Sigmoid colon (tissue), 6 donors: ENCODE measurements at regions not wholly inside any gene's neighbourhood (a gene's known extent, or its start where the extent isn't known, plus 50 kb on each side); places are given as distances from the start of the nearest gene placed in this dataset.

ENCODE experiments used
- DNase-seq: peaks from one replicate; pipeline ENCODE4 v3.0.0-alpha.2; 2019
- H3K27ac ChIP-seq, 4 donors: fragments of 200-600 bp; sonication (generic); one replicate each; pipeline ENCODE4 v1.5.1; 2016 to 2019; ENCODE audit warnings: mild to moderate bottlenecking in 1 of 4
- H3K27me3 ChIP-seq, 3 donors: fragments of 200-600 bp; sonication (generic); one replicate each; pipeline ENCODE4 v1.5.1; 2019; ENCODE audit warnings: mild to moderate bottlenecking in 1 of 3
- H3K36me3 ChIP-seq, 4 donors: fragments of 200-600 bp; sonication (generic); one replicate each; pipeline ENCODE4 v1.5.1; 2016 to 2019
- H3K4me1 ChIP-seq, 4 donors: fragments of 200-600 bp; sonication (generic); one replicate each; pipeline ENCODE4 v1.5.1; 2017 to 2019
- H3K4me3 ChIP-seq, 4 donors: fragments of 200-600 bp; sonication (generic); one replicate each; pipeline ENCODE4 v1.5.1; 2017 to 2019; ENCODE audit warnings: mild to moderate bottlenecking in 2 of 4, moderate library complexity in 1 of 4
- H3K9me3 ChIP-seq, 4 donors: fragments of 200-600 bp in 3 of 4; sonication (generic) in 3 of 4; one replicate each; pipeline versions ENCODE4 v1.5.1 to v1.6.1; 2013 to 2019
- CTCF ChIP-seq, 4 experiments: fragments of 450-650 bp in 3 of 4; fragments of 200-600 bp in 1 of 4; IDR thresholded peaks; one replicate each; pipeline ENCODE4 v1.5.1; 2016 to 2019; ENCODE audit warnings: antibody characterized with exemption in 4 of 4, mild to moderate bottlenecking in 3 of 4, moderate library complexity in 2 of 4
- EP300 ChIP-seq, 4 donors: sonication (generic); formaldehyde crosslinking; IDR thresholded peaks; one replicate each; pipeline ENCODE4 v1.6.1; 2017; ENCODE audit warnings: antibody characterized with exemption in 4 of 4
- POLR2A ChIP-seq, 2 donors: fragments of 450-650 bp; IDR thresholded peaks; one replicate each; pipeline ENCODE4 v1.6.1; 2016; ENCODE audit warnings: antibody characterized with exemption in 2 of 2, mild to moderate bottlenecking in 2 of 2, moderate library complexity in 2 of 2
- POLR2AphosphoS5 ChIP-seq, 4 donors: sonication (generic); formaldehyde crosslinking; IDR thresholded peaks; one replicate each; pipeline ENCODE4 v1.6.1; 2017; ENCODE audit warnings: antibody characterized with exemption in 4 of 4
- WGBS, 2 donors: extraction: QIAGEN DNeasy Blood & Tissue Kit; methylation state at CpG; one replicate each; pipeline ENCODE4 v1.1.7; 2013; 5-methylcytosine and 5-hydroxymethylcytosine counted together
- intact Hi-C: fragments of 100-400 bp; cut with DNase I; formaldehyde crosslinking; loops from one replicate; pipeline ENCODE4 v1.15.1; 2023
- donor health status: healthy with polysubstance abuse.
- donor health status: healthy.

DNA sequence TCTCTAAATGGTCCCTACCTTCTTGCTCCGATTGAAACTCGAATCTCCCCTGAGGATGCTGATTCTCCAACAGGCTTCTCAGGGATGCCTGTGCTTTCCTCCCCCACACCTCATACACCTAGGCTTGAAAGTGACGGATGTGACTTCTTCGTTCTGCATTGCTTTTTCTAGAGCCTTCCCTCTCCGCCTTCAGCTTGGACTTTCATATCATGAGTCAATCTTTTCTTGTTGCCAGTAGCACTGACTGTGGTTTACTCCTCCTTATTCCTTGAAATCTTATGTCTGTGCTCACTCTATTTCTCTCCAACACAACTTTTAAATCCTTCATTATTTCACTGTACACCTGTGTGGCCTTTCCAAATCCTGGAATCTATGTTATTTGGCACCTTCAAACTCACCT, 451.4 kb downstream of the TMX3 start:
- TF ChIP-seq POLR2A (IDR thresholded peaks at IDR 0.05): no peak
- DNase-seq: no peak
- H3K4me1 ChIP-seq: no peaks in the 10 kb centered on the region
- intact Hi-C loops: no loop called here
- H3K36me3 ChIP-seq: no peaks in the 10 kb centered on the region
- H3K27me3 ChIP-seq: no peaks in the 10 kb centered on the region
- 83 to 84% methylated on average over 5 of the region's 5 CpGs for WGBS, 2 donors
- no peaks in the 10 kb centered on the region for H3K9me3 ChIP-seq
- no peak overlapping the region for H3K4me3 ChIP-seq
- H3K27ac ChIP-seq: no peak overlapping the region

GRCh38 chr18:68262690-68263294, 452.1 kb downstream of the TMX3 start:
- no peaks in the 10 kb centered on the region for H3K4me1 ChIP-seq
- no peaks in the 10 kb centered on the region for H3K27me3 ChIP-seq
- H3K4me3 ChIP-seq: no peak overlapping the region
- H3K27ac ChIP-seq: no peak overlapping the region
- 32 to 65% methylated on average over 2 of the region's 2 CpGs for WGBS, 2 donors
- no peak for TF ChIP-seq POLR2AphosphoS5 (IDR thresholded peaks at IDR 0.05)
- TF ChIP-seq CTCF (IDR thresholded peaks at IDR 0.05): no peak
- TF ChIP-seq EP300 (IDR thresholded peaks at IDR 0.05): no peak
- TF ChIP-seq POLR2A (IDR thresholded peaks at IDR 0.05): no peak
- no peak for DNase-seq
- no peaks in the 10 kb centered on the region for H3K9me3 ChIP-seq
- intact Hi-C loops: no loop called here
- no peaks in the 10 kb centered on the region for H3K36me3 ChIP-seq

DNA sequence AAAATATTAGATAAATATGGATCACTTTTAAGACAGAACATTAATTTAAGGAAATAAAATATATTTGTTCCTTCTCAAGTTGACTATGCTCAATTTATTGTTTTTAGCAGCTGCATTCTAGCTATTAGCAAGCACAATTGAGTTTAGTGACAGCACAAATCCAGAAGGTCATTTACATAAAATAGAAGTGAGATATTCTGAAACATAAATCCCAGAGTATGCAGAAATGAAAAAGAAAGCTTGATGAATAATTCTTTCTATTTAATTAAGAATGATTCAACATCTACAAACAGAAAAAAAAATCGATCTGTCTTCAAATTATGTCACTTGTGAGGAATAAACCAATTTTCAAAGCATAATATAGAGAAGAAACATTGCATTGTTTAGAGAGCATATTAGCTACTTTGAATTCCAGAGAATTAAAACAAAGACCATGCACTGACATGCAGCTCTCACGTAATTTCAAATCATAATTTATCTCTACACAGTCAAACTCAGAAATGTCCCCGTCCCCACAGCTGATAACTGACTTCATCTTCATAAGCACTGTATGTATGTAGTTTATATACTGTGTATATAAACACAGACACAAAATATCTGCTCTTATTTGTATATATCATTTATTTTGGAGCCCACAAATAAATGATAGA, 458.4 kb downstream of the TMX3 start:
- Histone ChIP-seq H3K36me3 (no peaks in the 10 kb centered on the region), H3K4me3 (no peak overlapping the region), H3K27me3 (no peaks in the 10 kb centered on the region), H3K27ac (no peak overlapping the region), H3K9me3 (no peaks in the 10 kb centered on the region), H3K4me1 (no peaks in the 10 kb centered on the region)
- TF ChIP-seq CTCF (IDR thresholded peaks at IDR 0.05): no peak
- no peak for DNase-seq
- intact Hi-C loops: no loop called here
- WGBS, 2 donors: 62 to 74% methylated on average over 3 of the region's 3 CpGs

DNA sequence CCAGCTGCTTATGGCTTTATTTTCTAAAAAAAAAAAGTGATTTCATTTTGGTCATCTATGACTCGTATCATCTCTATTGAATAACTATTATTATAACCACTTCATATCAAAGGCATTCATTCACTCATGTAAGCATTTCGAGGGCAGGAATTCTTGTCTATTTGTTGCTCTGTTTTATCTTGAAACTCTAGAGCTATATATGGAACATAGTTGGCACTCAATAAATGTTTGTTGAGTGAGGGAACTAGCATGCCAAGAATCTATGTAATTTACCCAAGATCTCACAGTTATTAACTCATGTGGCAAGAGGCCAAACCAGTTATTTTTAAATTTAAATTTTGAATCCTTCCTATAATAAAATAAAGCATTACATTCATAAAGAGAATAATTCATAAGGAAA, 470.1 kb downstream of the TMX3 start:
- no peaks in the 10 kb centered on the region for H3K27me3 ChIP-seq
- H3K4me3 ChIP-seq: no peak overlapping the region

DNA sequence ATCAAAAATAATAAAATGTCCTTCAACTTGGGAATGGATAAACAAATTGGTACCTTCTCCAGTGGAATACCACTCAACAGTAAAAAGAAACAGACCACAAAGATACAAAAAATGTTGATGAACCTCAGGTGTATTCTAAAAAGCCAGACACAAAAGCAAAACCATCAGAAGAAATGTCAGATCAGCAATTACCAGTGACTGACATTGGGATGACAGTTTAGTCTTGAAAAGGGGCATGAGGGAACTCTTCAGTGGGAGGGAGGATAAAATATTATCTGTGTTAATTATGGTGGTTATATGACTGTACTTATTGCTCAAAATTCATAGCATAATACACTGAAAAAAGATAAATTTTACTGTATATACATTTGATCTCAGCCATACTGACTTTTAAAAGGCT, 473.0 kb downstream of the TMX3 start:
- Histone ChIP-seq H3K4me3 (no peak overlapping the region), H3K27me3 (no peaks in the 10 kb centered on the region), H3K4me1 (no peaks in the 10 kb centered on the region), H3K27ac (no peak overlapping the region), H3K9me3 (no peaks in the 10 kb centered on the region), H3K36me3 (no peaks in the 10 kb centered on the region)
- TF ChIP-seq CTCF (IDR thresholded peaks at IDR 0.05) (no peak), EP300 (IDR thresholded peaks at IDR 0.05) (no peak), POLR2A (IDR thresholded peaks at IDR 0.05) (no peak), POLR2AphosphoS5 (IDR thresholded peaks at IDR 0.05) (no peak)
- intact Hi-C loops: no loop called here
- no peak for DNase-seq

More for the DNA sequence above, 470.1 kb downstream of the TMX3 start:
- 79 to 80% methylated on average over 2 of the region's 2 CpGs for WGBS, 2 donors
- no peak overlapping the region for H3K27ac ChIP-seq
- intact Hi-C loops: no loop called here
- no peaks in the 10 kb centered on the region for H3K36me3 ChIP-seq
- no peaks in the 10 kb centered on the region for H3K9me3 ChIP-seq
- no peak for DNase-seq
- TF ChIP-seq POLR2A (IDR thresholded peaks at IDR 0.05) (no peak), POLR2AphosphoS5 (IDR thresholded peaks at IDR 0.05) (no peak), CTCF (IDR thresholded peaks at IDR 0.05) (no peak), EP300 (IDR thresholded peaks at IDR 0.05) (no peak)
- no peaks in the 10 kb centered on the region for H3K4me1 ChIP-seq
